Mucosa of descending colon (tissue), 3 donors: ENCODE measurements at regions not wholly inside any gene's neighbourhood (a gene's known extent, or its start where the extent isn't known, plus 50 kb on each side); places are given as distances from the start of the nearest gene placed in this dataset.

Experiments used
- ATAC-seq: fragments of 200-7000 bp; cut with Tn5 transposase; one replicate; pipeline ENCODE4 v1.9.1; 2020; ENCODE audit warnings: mild to moderate bottlenecking, moderate library complexity
- DNase-seq, 3 donors: peaks; one replicate each; pipeline ENCODE4 v3.0.0-alpha.2; 2020
- H3K36me3 ChIP-seq: fragments of 200-600 bp; one replicate; pipeline ENCODE4 v1.8.0; 2021; ENCODE audit warnings: low read depth, mild to moderate bottlenecking
- H3K4me1 ChIP-seq: fragments of 200-600 bp; one replicate; pipeline ENCODE4 v1.8.0; 2021; ENCODE audit warnings: low read depth, mild to moderate bottlenecking
- H3K4me3 ChIP-seq: fragments of 200-600 bp; one replicate; pipeline ENCODE4 v1.8.0; 2021; ENCODE audit warnings: mild to moderate bottlenecking
- H3K9me3 ChIP-seq: fragments of 200-600 bp; one replicate; pipeline ENCODE4 v1.8.0; 2021; ENCODE audit warnings: mild to moderate bottlenecking
- intact Hi-C, 2 donors: fragments of 100-400 bp; cut with DNase I in 1 of 2; cut with micrococcal nuclease in 1 of 2; formaldehyde crosslinking; loops; one replicate each; pipeline versions ENCODE4 v1.11.0 to v1.11.1; 2022; cut with DNase I, micrococcal nuclease
- TF ChIP-seq, protein P1 (sequence below): fragments of 200-600 bp; IDR thresholded peaks from one replicate; pipeline ENCODE4 v1.8.0; 2022; ENCODE audit warnings: antibody characterized with exemption, mild to moderate bottlenecking
- donor health status: DM: no; HTN: no; CAD: no; lungs with moderate emphysema.
- donor health status: DM: no; HTN: no; CAD: no.
- donor health status: DM: no; HTN: yes; CAD: no.

DNA sequence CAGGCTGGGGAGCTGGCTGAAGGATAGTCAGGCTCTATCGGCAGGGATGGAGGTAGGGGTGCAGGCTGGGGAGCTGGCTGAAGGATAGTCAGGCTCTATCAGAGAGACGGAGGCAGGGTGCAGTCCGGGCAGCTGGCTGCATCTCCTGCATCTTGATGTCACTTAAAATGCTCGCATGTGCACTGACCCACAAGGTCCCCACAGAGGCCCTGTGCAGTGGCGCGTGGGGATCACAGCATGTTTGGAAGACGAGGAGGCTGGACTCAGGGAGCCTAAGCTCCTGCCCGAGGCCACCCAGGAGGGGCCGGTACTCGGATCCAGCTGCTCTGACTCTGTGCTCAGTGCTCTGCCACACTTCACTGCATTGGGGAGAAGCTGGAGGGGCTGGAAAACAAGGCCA, 189.0 kb upstream of the HDAC4 start:
- ATAC-seq: no peak
- TF ChIP-seq, protein P1, sequence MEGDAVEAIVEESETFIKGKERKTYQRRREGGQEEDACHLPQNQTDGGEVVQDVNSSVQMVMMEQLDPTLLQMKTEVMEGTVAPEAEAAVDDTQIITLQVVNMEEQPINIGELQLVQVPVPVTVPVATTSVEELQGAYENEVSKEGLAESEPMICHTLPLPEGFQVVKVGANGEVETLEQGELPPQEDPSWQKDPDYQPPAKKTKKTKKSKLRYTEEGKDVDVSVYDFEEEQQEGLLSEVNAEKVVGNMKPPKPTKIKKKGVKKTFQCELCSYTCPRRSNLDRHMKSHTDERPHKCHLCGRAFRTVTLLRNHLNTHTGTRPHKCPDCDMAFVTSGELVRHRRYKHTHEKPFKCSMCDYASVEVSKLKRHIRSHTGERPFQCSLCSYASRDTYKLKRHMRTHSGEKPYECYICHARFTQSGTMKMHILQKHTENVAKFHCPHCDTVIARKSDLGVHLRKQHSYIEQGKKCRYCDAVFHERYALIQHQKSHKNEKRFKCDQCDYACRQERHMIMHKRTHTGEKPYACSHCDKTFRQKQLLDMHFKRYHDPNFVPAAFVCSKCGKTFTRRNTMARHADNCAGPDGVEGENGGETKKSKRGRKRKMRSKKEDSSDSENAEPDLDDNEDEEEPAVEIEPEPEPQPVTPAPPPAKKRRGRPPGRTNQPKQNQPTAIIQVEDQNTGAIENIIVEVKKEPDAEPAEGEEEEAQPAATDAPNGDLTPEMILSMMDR: no peak
- H3K4me1 ChIP-seq: no peaks in the 10 kb centered on the region
- DNase-seq: peak in 2 of 3 donors; percentile 9 to 26
- no peaks in the 10 kb centered on the region for H3K36me3 ChIP-seq
- H3K4me3 ChIP-seq: no peak overlapping the region
- peaks cover 4% of the 10 kb centered on the region for H3K9me3 ChIP-seq
- intact Hi-C loops: no loop called here

DNA sequence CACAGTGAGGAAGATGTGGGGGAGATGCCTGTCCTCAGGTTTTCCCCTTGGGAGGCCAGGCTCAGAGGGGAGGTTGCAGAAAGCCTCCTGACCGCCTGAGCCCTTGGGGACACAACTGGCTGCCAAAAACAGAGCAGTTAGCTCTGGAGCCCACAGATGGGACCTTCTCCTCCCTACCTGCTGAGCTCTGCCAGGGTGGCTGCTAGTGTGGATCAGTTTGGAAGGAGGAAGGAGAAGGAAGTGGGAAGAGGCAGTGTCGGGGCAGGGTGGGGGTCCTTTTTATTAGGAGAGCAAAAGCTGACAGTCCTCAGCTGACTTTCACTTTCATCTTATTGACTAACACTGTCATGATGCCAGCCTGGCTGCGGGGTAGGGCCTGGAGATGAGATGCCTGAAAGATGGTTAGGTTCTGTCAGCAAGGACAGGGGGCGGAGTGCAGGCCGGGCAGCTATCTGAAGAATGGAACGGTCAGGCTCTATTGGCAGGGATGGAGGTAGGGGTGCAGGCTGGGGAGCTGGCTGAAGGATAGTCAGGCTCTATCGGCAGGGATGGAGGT, 188.5 kb upstream of the HDAC4 start:
- Histone ChIP-seq H3K9me3 (peaks cover 4% of the 10 kb centered on the region), H3K36me3 (no peaks in the 10 kb centered on the region), H3K4me1 (no peaks in the 10 kb centered on the region), H3K4me3 (no peak overlapping the region)
- intact Hi-C loops: no loop called here
- DNase-seq: peak in 2 of 3 donors; percentile 9 to 19
- TF ChIP-seq, protein P1: no peak
- no peak for ATAC-seq

DNA sequence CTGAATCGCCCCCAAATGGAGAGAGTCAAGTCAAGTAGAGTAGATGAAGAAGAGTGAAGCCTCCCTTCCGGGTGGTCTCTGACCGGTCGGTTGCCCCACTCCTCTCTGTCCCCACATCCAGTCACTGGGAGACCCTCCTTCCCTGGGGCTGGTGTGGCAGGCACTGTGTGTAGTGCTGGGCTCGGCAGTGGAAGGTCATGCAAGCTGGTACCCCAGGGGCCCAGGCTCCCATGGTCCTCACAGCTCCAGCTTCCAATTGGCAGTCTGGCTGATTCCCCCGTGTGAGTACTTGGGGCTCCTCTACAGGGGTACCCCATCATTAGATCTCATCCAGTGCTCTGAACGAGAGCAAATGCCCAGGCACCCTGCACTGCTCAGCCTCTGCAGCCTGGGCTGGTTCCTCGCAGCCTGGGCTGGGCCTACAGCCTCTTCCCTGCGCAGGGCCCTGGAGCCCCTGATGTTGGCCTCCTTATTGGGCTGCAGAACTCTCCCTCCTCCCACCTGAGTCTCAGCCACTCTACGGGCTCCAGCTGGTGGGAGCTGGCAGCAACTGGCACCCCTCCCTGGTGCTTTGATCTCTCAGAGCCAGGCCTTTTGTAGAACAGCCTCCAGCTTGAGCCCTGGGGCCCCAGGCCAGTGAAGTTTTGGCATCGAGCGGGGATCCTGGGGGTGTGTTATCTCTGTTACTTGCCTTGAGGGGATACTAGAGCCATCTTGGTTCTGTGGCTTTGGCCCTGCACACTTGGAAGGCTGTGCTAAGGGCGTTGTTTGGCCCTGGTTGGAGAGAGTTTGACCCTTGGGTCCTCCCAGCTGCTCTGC, 187.8 kb upstream of the HDAC4 start:
- no peaks in the 10 kb centered on the region for H3K36me3 ChIP-seq
- DNase-seq: peak in 2 of 3 donors; percentile 6 to 31
- no peaks in the 10 kb centered on the region for H3K4me1 ChIP-seq
- intact Hi-C loops: no loop called here
- TF ChIP-seq, protein P1: no peak
- H3K4me3 ChIP-seq: no peak overlapping the region
- ATAC-seq: no peak
- H3K9me3 ChIP-seq: peaks cover 4% of the 10 kb centered on the region

DNA sequence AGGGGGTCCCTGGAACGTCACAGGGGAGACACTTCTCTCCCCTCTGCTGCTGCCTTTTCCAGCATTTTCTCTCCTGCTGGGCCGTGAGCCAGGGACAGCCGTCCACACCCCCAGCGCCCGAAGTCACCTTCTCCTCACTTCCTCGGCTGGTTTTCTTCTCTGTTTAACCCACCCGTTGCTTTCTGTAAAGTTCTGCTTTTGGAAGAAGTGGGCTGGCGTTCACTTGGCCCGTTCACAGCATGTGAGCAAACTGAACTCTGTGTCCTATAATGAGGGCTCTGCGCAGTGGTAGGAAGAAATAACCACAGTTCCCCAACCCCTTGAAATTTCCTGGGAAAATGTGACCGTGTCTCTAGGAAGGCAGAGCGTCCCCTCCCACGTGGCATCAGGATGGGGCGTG, 187.0 kb upstream of the HDAC4 start:
- intact Hi-C loops: no loop called here

DNA sequence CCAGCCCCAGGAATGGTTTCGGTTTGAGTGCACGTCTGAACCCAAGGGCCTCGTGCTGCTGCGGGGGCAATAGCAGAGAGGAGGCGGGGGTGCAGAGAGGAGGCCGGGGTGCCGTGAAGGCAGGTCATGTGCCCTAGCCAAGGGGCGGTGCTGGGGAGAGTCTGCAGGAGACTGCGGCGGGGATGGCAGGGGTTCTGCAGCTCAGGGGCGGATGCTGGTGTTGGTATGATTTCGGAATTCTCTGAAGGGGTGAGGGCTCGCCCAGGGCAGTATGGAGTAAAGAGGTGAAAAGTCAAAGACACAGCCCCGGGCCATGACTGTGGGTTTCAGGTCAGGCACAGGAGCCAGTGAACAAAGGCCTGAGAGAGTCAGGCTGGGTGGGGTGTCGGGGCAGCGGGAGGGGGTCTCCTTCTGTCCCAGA, 186.5 kb upstream of the HDAC4 start:
- DNase-seq (peak in 2 of 3 donors; percentile 14 to 40), ATAC-seq (no peak)
- Histone ChIP-seq H3K4me1 (no peaks in the 10 kb centered on the region), H3K9me3 (peaks cover 4% of the 10 kb centered on the region), H3K36me3 (no peaks in the 10 kb centered on the region), H3K4me3 (no peak overlapping the region)
- TF ChIP-seq, protein P1: no peak
- intact Hi-C loops: no loop called here

More for the DNA sequence above, 187.0 kb upstream of the HDAC4 start:
- TF ChIP-seq, protein P1: no peak
- no peak overlapping the region for H3K4me3 ChIP-seq
- no peaks in the 10 kb centered on the region for H3K4me1 ChIP-seq
- ATAC-seq: no peak
- no peak for DNase-seq
- peaks cover 4% of the 10 kb centered on the region for H3K9me3 ChIP-seq
- H3K36me3 ChIP-seq: no peaks in the 10 kb centered on the region
